Esophagus squamous epithelium (tissue), 4 donors: ENCODE measurements at regions not wholly inside any gene's neighbourhood (a gene's known extent, or its start where the extent isn't known, plus 50 kb on each side); places are given as distances from the start of the nearest gene placed in this dataset.

Experiments
- CTCF ChIP-seq, 6 experiments: fragments of 450-650 bp in 4 of 6; fragments of 200-600 bp in 2 of 6; sonication (generic) in 2 of 6; IDR thresholded peaks; one replicate each; pipeline ENCODE4 v1.5.1; 2016 to 2019; ENCODE audit warnings: antibody characterized with exemption in 6 of 6, mild to moderate bottlenecking in 4 of 6, moderate library complexity in 4 of 6
- POLR2A ChIP-seq, 4 donors: fragments of 450-650 bp; IDR thresholded peaks; one replicate each; pipeline ENCODE4 v1.6.1; 2017; ENCODE audit warnings: antibody characterized with exemption in 4 of 4, mild to moderate bottlenecking in 4 of 4, moderate library complexity in 3 of 4

GRCh38 chr10:81728692-81729091, 146.3 kb upstream of the NRG3 start:
- TF ChIP-seq CTCF (IDR thresholded peaks at IDR 0.05): no peak
- TF ChIP-seq POLR2A (IDR thresholded peaks at IDR 0.05): no peak
